WTC11 (cell line): ENCODE measurements at regions not wholly inside any gene's neighbourhood (a gene's known extent, or its start where the extent isn't known, plus 50 kb on each side); places are given as distances from the start of the nearest gene placed in this dataset.

Experiments used
- ATAC-seq: fragments of 200-7000 bp; cut with Tn5 transposase; 2 replicates; pipeline ENCODE4 v1.10.0; 2021; ENCODE audit warnings: mild to moderate bottlenecking, moderate library complexity
- CTCF ChIA-PET: fragments of 300-600 bp; sonication (Branson Sonifier 250); formaldehyde crosslinking; loops from one replicate; lab custom pipeline; 2021; ENCODE audit warnings: antibody characterized with exemption; lab: Charles Lee
- POLR2A ChIA-PET: fragments of 350-600 bp; sonication (Branson Sonifier 250); formaldehyde crosslinking; loops from one replicate; lab custom pipeline; 2021; ENCODE audit warnings: antibody characterized with exemption; lab: Charles Lee
- DNase-seq: peaks from one replicate; pipeline ENCODE4 v3.0.0; 2021; ENCODE audit warnings: low spot score
- H3K27ac Mint-ChIP-seq: 2 replicates; pipeline ENCODE4 v1.8.0; 2021; ENCODE audit warnings: mixed read lengths
- H3K27me3 Mint-ChIP-seq: 2 replicates; pipeline ENCODE4 v1.8.0; 2021; ENCODE audit warnings: low read depth, mild to moderate bottlenecking, moderate library complexity, mixed read lengths
- H3K36me3 Mint-ChIP-seq: 2 replicates; pipeline ENCODE4 v1.8.0; 2021; ENCODE audit warnings: mixed read lengths
- H3K4me1 Mint-ChIP-seq: 2 replicates; pipeline ENCODE4 v1.8.0; 2022; ENCODE audit warnings: mixed read lengths
- H3K4me3 Mint-ChIP-seq: 2 replicates; pipeline ENCODE4 v1.8.0; 2021; ENCODE audit warnings: mild to moderate bottlenecking, moderate library complexity, mixed read lengths
- H3K9me3 Mint-ChIP-seq: 2 replicates; pipeline ENCODE4 v1.8.0; 2021; ENCODE audit warnings: mixed read lengths
- AFF4 ChIP-seq: sonication (generic); formaldehyde crosslinking; IDR thresholded peaks from 2 replicates; pipeline ENCODE4 v1.8.1; 2023; ENCODE audit warnings: mild to moderate bottlenecking, missing genetic modification reagents, borderline replicate concordance
- ATF3 ChIP-seq: sonication (generic); formaldehyde crosslinking; conservative IDR thresholded peaks from 2 replicates; pipeline ENCODE4 v1.8.1; 2022; ENCODE audit warnings: mild to moderate bottlenecking, missing genetic modification reagents
- ERG ChIP-seq: fragments of 250-450 bp; sonication (Bioruptor Pico); IDR thresholded peaks from 2 replicates; pipeline ENCODE4 v1.8.0; 2021; ENCODE audit warnings: mild to moderate bottlenecking
- FOXK1 ChIP-seq: sonication (generic); formaldehyde crosslinking; IDR thresholded peaks from 2 replicates; pipeline ENCODE4 v1.8.0; 2022; ENCODE audit warnings: mild to moderate bottlenecking, moderate library complexity, missing genetic modification reagents
- GTF2I ChIP-seq: fragments of 250-450 bp; sonication (Bioruptor Pico); conservative IDR thresholded peaks from 2 replicates; pipeline ENCODE4 v1.4.0; 2021; ENCODE audit warnings: mild to moderate bottlenecking
- MXD4 ChIP-seq: fragments of 250-450 bp; sonication (Bioruptor Pico); IDR thresholded peaks from 2 replicates; pipeline ENCODE4 v1.8.0; 2021; ENCODE audit warnings: mild to moderate bottlenecking, moderate library complexity, borderline replicate concordance
- OVOL2 ChIP-seq: fragments of 250-450 bp; sonication (Bioruptor Pico); IDR thresholded peaks from 2 replicates; pipeline ENCODE4 v1.9.0; 2021; ENCODE audit warnings: mild to moderate bottlenecking, borderline replicate concordance
- SMAD3 ChIP-seq: sonication (generic); formaldehyde crosslinking; IDR thresholded peaks from 2 replicates; pipeline ENCODE4 v1.8.0; 2022; ENCODE audit warnings: missing genetic modification reagents, mild to moderate bottlenecking, borderline replicate concordance
- SMAD4 ChIP-seq: sonication (generic); formaldehyde crosslinking; IDR thresholded peaks from 2 replicates; pipeline ENCODE4 v1.8.0; 2022; ENCODE audit warnings: mild to moderate bottlenecking, missing genetic modification reagents
- STAT6 ChIP-seq: sonication (generic); formaldehyde crosslinking; conservative IDR thresholded peaks from 2 replicates; pipeline ENCODE4 v1.8.1; 2023; ENCODE audit warnings: mild to moderate bottlenecking, low read depth, missing genetic modification reagents, moderate library complexity
- ZMAT4 ChIP-seq: fragments of 250-450 bp; sonication (Bioruptor Pico); IDR thresholded peaks from 2 replicates; pipeline ENCODE4 v1.9.0; 2021; ENCODE audit warnings: mild to moderate bottlenecking
- TF ChIP-seq, protein P1 (sequence below): sonication (generic); formaldehyde crosslinking; IDR thresholded peaks from 2 replicates; pipeline ENCODE4 v1.8.1; 2022; ENCODE audit warnings: low read depth, missing genetic modification reagents, borderline replicate concordance

DNA sequence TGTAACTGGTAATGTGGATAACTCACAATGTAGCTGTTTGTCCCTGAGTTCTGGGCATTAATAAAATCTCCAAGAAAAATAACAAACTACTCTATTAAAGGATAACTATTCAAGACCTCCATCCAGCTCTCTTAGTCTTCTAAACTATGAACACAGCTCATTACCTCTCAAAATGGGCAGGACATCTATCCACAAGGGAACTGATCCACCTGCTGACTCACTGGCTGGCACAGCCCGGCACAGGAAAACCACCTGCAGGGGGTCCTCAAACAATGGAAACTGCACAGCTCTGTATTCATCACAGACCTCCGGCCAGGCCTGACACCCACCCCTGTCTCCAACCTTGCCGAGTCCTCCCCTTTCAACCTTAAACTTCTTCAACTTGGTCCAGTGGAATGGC, 255.4 kb downstream of the TJP1 start (continued):
- TF ChIP-seq, protein P1, sequence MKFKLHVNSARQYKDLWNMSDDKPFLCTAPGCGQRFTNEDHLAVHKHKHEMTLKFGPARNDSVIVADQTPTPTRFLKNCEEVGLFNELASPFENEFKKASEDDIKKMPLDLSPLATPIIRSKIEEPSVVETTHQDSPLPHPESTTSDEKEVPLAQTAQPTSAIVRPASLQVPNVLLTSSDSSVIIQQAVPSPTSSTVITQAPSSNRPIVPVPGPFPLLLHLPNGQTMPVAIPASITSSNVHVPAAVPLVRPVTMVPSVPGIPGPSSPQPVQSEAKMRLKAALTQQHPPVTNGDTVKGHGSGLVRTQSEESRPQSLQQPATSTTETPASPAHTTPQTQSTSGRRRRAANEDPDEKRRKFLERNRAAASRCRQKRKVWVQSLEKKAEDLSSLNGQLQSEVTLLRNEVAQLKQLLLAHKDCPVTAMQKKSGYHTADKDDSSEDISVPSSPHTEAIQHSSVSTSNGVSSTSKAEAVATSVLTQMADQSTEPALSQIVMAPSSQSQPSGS: no peak
- TF ChIP-seq, all 79 proteins: peak for 0

- peaks cover 21% of the 10 kb centered on the region for H3K9me3 Mint-ChIP-seq
- H3K4me3 Mint-ChIP-seq: no peak overlapping the region
- H3K27me3 Mint-ChIP-seq: no peaks in the 10 kb centered on the region
- ChIA-PET CTCF (interaction anchor here (1.2 kb wide), 1 partner anchor 76 kb away, joined by 3 read pairs; no protein-coding TSS in a partner anchor), POLR2A (no interaction called here)
- ATAC-seq (no peak), DNase-seq (no peak)
- H3K36me3 Mint-ChIP-seq: peaks cover 5% of the 10 kb centered on the region
- H3K27ac Mint-ChIP-seq: no peak overlapping the region
- TF ChIP-seq SMAD4 (CRISPR knock-in tag) (no peak), GTF2I (CRISPR knock-in tag) (no peak), OVOL2 (CRISPR knock-in tag) (no peak), AFF4 (CRISPR knock-in tag) (no peak), ZMAT4 (CRISPR knock-in tag) (no peak), FOXK1 (CRISPR knock-in tag) (no peak), ATF3 (CRISPR knock-in tag) (no peak), MXD4 (CRISPR knock-in tag) (no peak), ERG (no peak), SMAD3 (CRISPR knock-in tag) (no peak), STAT6 (CRISPR knock-in tag) (no peak)
- H3K4me1 Mint-ChIP-seq: peaks cover 9% of the 10 kb centered on the region
Observed at GRCh38 chr15:29563112-29563511, 259.2 kb downstream of the TJP1 start.

DNA sequence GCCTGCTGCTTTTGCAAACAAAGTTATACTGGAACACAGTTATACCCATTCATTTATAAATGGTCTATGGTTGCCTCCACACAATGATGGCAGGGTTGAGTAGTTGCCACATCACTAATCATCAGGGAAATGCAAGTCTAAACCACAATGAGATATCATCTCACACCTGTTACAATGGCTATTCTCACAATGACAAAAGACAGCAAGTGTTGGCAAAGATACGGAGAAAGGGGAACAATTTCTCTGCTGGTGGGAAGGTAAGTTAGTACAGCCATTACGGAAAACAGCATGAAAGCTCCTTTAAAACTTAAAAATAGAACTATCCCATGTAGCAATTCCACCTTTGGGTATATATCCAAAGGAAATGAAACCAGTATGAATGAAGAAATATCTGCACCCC, 261.4 kb downstream of the TJP1 start:
- no peak for TF ChIP-seq OVOL2 (CRISPR knock-in tag)
- no peak for ATAC-seq
- Mint-ChIP-seq H3K4me1 (peaks cover 9% of the 10 kb centered on the region), H3K36me3 (peaks cover 3% of the 10 kb centered on the region), H3K27ac (no peak overlapping the region), H3K9me3 (peaks cover 21% of the 10 kb centered on the region), H3K4me3 (no peak overlapping the region), H3K27me3 (no peaks in the 10 kb centered on the region)
- ChIA-PET POLR2A (no interaction called here), CTCF (no interaction called here)
- DNase-seq: no peak
